Activated CD8-positive, alpha-beta memory T cell treated with anti-CD3 and anti-CD28 coated beads for 36 hours (primary cell): ENCODE measurements at regions not wholly inside any gene's neighbourhood (a gene's known extent, or its start where the extent isn't known, plus 50 kb on each side); places are given as distances from the start of the nearest gene placed in this dataset.
"Not testable (repeated sequence)": the region's sequence is repeated elsewhere in the genome, so short reads cannot be mapped to it uniquely, and the experiment has no call there.

Experiments
- CTCF ChIA-PET: fragments of 350-600 bp; sonication (Branson Sonifier 250); formaldehyde crosslinking; loops from one replicate; lab custom pipeline; 2021; ENCODE audit warnings: antibody characterized with exemption; lab: Charles Lee
- POLR2A ChIA-PET: fragments of 350-600 bp; sonication (Branson Sonifier 250); formaldehyde crosslinking; loops from one replicate; lab custom pipeline; 2021; ENCODE audit warnings: antibody characterized with exemption; lab: Charles Lee

DNA sequence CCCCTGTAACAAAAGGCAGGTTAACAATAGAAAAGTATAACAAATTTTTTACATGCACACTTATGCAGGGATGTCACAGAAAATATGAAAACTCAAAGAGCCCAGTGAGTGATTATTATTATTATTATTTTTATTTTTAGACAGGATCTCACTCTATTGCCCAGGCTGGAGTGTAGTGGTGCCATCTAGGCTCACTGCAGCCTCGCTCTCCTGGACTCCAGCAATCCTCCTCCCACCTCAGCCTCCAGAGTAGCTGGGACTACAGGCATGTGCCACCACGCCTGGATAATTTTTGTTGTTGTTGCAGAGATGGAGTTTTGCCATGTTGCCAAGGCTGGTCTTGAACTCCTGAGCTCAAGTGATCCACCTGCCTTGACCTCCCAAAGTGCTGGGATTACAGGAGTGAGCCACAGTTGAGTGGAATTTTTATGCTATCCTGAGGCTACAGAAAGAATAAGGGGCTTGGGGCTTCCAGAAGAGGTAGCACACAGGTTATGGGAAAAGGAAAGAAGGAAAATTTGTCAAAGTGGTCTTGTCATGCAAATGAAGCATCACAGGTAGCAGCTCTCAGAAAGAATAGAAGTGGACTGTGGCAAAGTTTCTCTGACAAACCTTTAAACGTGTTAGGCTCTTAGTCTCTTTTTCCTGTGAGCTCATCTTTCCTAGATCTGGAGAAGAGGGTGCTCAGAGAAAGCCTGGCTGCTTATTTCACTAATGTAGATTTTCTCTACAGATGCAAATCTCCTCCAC, 87.7 kb upstream of the LSM14A start:
- CTCF ChIA-PET = no interaction called here
- POLR2A ChIA-PET = no interaction called here

DNA sequence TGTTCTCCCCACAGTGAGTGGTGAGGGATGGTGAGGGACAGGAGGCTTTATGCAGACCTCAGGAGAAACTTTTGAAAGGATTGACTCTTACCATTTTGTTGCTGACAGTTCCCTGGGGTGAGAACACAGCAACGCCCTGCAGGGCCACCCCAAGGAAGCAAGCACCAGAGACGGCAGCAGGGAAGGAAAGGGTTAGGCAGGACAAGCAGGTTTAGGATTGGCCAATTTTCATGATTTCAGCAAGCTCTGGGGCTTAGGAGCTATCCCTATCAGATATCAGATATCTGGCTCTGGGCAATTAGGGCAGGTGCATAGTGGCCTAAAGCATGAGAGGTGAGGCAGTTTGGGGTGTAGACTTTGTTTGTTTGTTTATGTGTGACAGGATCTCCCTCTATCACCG, 87.0 kb upstream of the LSM14A start:
- CTCF ChIA-PET = no interaction called here

DNA sequence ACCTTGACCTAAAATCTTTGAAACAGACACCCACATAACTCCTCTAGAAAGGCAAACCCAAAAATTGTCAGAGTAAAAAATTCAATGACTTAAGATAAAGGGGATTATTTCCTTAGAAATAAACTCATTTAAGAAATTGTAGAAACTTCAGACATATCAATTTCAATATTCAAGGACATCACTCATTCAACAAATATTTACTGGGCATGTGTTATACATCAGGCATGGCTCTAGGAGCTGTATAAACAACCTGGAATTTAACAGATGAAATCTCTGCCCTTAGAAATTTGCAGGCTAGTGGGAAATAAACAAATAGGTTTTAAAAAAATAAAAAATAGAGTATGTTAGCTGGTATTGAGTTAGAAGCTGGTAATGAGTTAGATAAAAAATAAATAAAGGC, 84.0 kb upstream of the LSM14A start:
- ChIA-PET CTCF (interaction anchor here (2.0 kb wide), 1 partner anchor 310 kb away, joined by 6 read pairs; no protein-coding TSS in a partner anchor), POLR2A (no interaction called here)

More for the DNA sequence above, 87.0 kb upstream of the LSM14A start:
- POLR2A ChIA-PET = no interaction called here

DNA sequence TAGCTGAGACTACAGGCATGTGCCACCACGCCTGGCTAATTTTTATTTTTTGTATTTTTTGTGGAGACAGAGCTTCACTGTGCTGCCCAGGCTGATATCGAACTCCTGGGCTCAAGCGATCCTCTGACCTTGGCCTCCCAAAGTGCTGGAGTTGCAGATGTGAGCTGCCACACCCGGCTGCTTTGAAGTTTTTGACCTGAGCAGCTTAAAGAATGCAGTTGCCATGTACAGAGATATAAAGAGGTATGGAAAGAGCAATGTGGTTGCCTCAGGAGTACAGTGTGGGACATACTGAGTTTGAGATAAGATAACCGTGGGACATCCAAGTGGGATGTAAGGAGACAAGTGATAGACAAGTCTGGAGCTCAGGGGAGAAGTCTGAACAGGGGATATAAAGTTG, 82.7 kb upstream of the LSM14A start:
- ChIA-PET POLR2A (no interaction called here), CTCF (no interaction called here)

DNA sequence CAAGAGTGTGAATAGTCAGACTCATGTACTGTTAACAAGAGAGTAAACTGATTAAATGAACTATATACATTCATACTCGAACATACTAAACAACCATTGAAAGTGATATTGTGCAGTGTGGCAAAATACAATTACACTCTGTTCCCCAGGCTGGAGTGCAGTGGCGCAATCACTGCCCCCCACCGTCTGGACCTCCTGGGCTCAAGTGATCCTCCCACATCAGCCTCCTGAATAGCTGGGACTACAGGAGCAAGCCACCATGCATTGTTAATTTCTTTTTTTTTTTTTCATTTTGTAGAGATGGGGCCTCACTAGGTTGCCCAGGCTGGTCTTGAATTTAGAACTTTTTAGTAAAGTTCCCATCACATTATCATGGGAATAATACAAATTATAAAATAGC, 77.3 kb upstream of the LSM14A start:
- POLR2A ChIA-PET = no interaction called here
- CTCF ChIA-PET = interaction anchor here (0.7 to 2.7 kb wide), 3 partner anchors 10 to 317 kb away, joined by 3 to 25 read pairs (median 3); no protein-coding TSS in a partner anchor

DNA sequence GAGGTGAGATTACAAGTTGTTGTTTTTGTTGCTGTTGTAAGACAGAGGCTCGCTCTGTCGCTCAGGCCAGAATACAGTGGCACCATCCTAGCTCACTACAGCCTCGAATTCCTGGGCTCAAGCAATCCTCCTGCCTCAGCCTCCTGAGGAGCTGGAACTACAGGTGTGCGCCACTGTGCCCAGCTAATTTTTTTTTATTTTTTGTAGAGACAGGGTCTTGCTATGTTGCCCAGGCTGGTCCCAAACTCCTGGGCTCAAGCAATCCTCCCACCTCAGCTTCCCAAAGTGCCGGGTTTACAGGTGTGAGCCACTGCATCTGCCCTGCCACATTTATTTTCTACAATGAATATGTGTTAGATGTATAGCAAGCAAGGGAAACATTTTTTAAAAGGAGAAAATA, 76.9 kb upstream of the LSM14A start:
- CTCF ChIA-PET = interaction anchor here (0.7 to 2.7 kb wide), 5 partner anchors 9 to 318 kb away, joined by 3 to 25 read pairs (median 3); no protein-coding TSS in a partner anchor
- POLR2A ChIA-PET = not testable (repeated sequence)

DNA sequence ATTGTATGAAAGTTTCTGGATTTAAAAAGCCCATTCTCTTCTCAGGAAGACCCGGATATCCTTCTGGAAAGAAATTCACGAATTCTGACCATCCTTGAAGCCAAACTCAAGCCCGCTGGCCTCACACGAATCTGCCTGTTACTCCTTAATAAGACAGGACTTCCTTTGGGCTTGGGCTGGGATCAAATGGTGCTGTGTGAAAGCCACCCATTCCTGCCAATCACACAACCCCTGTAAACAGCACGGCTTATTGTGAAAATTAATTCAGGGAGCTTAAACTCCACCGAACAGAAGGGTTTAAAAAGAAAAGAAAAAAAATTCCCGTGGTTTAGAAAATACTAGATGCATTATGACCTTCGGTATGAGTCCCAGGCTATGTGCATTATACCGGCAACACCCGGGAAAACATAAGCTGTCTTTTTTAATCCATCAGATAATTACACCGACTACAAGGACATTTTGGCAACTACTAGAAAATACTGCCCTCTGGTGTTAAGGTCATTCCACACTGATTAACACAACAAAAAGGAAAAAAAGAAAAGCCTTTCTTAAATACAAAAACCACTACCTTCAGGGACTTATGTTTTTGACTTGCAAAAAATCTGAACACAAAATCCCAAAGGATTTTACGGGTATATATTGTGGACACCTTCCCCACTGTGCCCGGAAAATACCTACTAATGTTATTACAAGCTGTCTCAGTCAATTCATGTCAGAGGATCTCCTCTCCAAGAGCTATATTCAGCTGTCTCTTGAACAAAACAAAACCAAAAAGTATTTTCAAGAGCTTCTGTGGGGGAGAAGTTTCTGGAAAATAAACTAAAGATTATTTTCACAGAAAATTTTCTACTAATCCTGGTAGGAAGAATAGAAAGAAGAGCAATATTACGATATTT, 76.0 kb upstream of the LSM14A start:
- ChIA-PET POLR2A (no interaction called here), CTCF (interaction anchor here (0.7 to 2.7 kb wide), 5 partner anchors 8 to 318 kb away, joined by 3 to 25 read pairs (median 3); no protein-coding TSS in a partner anchor)

DNA sequence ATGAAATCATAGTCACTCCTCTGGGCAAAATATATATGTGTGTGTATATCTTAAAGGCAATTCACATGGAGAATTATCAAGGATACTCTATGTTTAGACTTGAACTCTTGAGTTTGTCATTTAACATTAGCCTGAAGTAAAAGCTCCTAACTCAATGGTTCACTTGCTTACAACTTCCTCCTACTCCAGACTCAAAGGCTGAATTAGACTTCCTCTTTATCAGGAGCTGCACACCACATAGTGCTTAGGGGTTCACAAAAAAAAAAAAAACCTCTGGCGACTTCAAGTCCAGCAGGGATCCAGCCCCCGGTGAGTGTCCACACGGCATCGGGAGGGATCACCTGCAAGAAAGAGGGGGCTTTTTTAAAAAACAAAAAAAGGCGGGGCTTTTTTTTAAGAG, 68.2 kb upstream of the LSM14A start:
- POLR2A ChIA-PET = no interaction called here

DNA sequence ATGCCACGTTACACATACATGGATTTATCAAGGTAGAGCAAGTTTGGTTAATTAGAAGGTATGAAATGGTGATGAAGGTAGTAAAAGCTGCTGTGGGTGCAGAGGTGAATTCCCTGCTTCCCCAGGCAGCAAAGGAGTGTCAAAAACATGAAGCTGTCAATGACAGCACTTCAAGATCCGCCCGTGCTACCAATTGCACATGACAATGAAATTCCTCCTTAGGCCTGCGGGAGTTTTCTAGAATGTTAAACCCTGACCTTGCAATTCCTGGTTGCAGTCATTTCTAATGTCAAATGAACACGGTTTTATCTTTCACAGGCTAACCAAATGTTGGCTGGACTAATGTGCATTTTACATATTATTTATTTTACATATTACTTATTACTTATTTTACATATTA, 67.7 kb upstream of the LSM14A start:
- ChIA-PET CTCF (interaction anchor here (1.0 to 1.2 kb wide), 2 partner anchors 9 to 327 kb away, joined by 3 to 4 read pairs; no protein-coding TSS in a partner anchor), POLR2A (no interaction called here)

More for the DNA sequence above, 68.2 kb upstream of the LSM14A start:
- CTCF ChIA-PET = interaction anchor here (1.0 to 1.2 kb wide), 2 partner anchors 8 to 326 kb away, joined by 3 to 4 read pairs; no protein-coding TSS in a partner anchor

DNA sequence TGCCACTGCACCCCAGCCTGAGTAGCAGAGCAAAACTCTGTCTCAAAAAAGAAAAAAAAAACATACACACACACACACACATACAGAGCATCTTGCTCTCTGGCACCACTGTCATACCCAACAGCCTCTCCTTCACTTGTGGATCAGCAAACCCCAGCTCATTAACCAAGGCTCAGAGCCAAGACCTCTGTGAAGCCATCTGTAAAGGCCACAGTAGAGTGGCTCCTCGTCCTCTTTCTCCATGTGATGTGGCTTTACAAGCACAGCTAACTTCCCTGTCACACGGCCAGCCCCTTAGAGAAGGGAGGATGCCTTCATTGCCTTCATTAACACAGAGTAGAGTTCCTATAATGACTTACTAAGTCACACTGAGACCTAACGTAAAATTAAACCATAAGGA, 62.7 kb upstream of the LSM14A start:
- ChIA-PET POLR2A (no interaction called here), CTCF (interaction anchor here (0.9 kb wide), 1 partner anchor 13 kb away, joined by 3 read pairs; no protein-coding TSS in a partner anchor)

DNA sequence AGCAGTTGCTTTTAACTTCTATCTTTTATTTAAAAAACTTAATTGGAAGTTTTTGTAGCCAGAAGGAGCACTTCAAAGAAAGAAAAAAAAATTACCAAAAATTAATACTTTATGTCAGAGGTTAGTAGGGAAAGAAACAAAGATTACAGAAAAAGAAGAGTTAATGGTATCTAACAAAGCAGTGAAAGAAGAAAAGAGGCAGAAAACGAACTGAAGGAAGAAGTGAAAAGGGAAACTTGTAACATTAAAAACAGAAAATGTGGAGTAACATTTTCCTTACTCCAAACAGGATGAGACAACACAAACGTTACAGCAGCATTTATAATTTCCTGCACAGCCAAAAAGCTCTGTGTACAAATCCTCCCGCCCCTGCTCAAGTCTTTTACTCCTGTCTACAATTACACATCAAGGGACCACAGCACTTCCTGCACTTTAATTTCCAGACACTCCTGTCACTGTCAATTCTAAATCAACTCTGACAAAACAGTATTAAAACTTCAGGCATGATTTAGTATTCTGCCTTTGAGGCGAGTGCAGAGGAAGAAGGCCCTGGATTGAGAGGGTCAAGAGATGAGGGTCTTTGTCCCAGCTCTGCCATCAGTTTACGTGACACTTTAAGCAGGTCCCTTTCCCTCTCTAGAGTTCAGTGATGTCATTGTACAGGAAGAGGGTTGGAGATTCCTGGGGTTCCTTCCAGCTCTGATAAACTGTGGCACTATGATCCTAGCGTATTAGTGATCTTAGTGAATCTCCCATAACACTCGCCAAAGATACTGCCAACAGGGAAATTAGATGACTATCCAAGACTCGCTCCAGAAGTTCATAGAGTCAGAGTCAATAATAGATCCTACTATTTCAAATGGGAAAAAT, 53.2 kb upstream of the LSM14A start:
- CTCF ChIA-PET = interaction anchor here (1.2 kb wide), 2 partner anchors 26 to 341 kb away, joined by 4 to 5 read pairs; no protein-coding TSS in a partner anchor
- POLR2A ChIA-PET = no interaction called here

DNA sequence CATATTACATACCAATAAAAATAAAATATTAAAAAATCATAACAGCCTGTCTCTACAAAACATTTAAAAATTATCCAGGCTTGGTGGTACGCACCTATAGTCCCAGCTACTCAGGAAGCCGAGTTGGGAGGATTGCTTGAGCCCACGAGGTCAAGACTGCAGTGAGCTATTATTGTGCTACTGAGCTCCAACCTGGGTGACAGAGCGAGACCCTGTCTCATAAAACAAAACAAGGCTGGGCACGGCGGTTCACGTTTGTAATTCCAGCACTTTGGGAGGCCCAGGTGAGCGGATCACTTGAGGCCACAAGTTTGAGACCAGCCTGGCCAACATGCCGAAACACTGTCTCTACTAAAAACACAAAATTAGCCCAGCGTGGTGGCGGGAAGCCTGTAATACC, 52.2 kb upstream of the LSM14A start:
- POLR2A ChIA-PET = no interaction called here
- CTCF ChIA-PET = interaction anchor here (1.1 to 1.6 kb wide), 3 partner anchors 23 to 342 kb away, joined by 3 to 9 read pairs (median 4); no protein-coding TSS in a partner anchor

DNA sequence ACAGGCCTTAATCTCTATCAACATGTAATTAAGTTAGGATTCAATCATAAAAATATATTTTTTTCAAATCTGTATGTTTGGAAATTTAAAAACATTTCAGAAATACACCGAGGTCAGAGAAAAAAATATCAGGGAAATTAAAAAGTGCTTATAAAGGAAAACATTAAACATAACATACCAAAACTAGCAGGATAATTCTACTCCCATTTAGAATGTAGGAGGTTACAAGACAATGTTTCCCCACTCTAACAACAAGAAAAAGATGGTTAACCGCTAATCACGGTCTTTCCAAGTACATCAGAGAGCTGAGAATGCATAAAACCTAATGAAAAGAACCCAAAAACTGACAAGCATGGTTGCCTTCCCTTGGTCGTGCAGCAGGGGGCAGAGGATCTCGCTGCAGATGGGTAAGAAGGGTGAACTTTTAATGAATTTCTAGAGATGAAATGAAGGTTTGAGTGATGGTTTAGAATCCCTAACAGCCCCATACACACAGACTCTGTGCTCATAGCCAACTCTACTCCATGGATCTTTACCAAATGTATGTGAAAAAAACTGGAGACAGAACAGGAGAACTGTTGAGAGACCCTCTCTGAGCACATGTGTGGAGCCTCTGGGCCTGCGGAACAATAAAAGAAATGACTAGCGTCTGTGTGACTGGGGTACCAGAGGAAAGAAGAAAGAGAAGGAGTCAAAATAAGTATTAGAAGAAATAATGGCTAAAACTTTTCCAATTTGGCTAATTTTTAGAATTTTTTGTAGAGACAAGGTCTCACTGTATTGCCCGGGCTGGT, 51.3 kb upstream of the LSM14A start:
- ChIA-PET CTCF (interaction anchor here (0.6 to 1.6 kb wide), 5 partner anchors 22 to 324 kb away, joined by 3 to 9 read pairs (median 4); partner anchors contain the start of gene KCTD15), POLR2A (no interaction called here)
